ENCODE measurements at regions not wholly inside any gene's neighbourhood (a gene's known extent, or its start where the extent isn't known, plus 50 kb on each side); places are given as distances from the start of the nearest gene placed in this dataset.

DNA sequence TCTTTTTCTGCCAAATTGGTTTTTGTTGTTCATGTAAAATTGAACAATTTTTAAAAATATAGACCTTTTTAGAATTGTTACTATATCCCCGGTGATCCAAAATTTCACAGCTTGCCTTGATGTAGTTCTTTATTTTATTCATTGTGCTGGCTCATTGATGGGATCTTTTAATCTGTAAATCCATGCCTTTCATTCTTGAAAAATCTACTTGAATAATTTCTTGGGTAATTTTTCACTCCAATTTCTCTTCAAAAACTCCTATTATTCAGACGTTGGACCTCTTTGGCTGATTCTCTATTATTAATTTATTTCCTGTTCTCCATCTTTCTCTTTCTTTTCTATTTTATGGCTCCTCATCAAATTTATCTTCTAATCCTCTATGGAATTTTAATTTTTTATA is 476.1 kb upstream of the CITED2 start:
- no peak overlapping the region for H3K27ac ChIP-seq
- H3K9me2 ChIP-seq (ENCODE audit: insufficient read depth): no peaks in the 10 kb centered on the region
- no peaks in the 10 kb centered on the region for H3K27me3 ChIP-seq (ENCODE audit: insufficient read depth, low read depth)
- no peak overlapping the region for H3K4me3 ChIP-seq
- H2AFZ ChIP-seq: no peak overlapping the region
- peaks cover under 1% of the 10 kb centered on the region; the same call in 1 of the 2 replicates for H3K4me1 ChIP-seq (replicated peaks; ENCODE audit: insufficient read depth)
- POLR2A ChIA-PET (ENCODE audit: unreplicated experiment): interaction anchor here (0.7 kb wide), 1 partner anchor 476 kb away, joined by 4 read pairs; the partner anchor contains the start of gene CITED2
- no peaks in the 10 kb centered on the region for H4K20me1 ChIP-seq (ENCODE audit: insufficient read depth)
- no TSS peak for BruUV-seq (replicated peaks)
- no peaks in the 10 kb centered on the region for H3K79me2 ChIP-seq (ENCODE audit: low read depth)
- no peaks in the 10 kb centered on the region; the same call in 1 of the 2 replicates for H3F3A ChIP-seq (ENCODE audit: insufficient read depth, low read depth)
- H3K9me3 ChIP-seq (ENCODE audit: insufficient read depth, low read depth): peaks cover 7% of the 10 kb centered on the region; the same call in 1 of the 2 replicates
- no peak overlapping the region for H3K4me2 ChIP-seq
- no peaks in the 10 kb centered on the region for H3K36me3 ChIP-seq (ENCODE audit: low read depth)
- CTCF ChIA-PET: no interaction called here
- TF ChIP-seq CTCF (conservative IDR thresholded peaks at IDR 0.05) (no peak), EZH2 (IDR thresholded peaks at IDR 0.05; ENCODE audit: low read depth) (no peak)
- no peak for DNase-seq
- intact Hi-C loops (cut with micrococcal nuclease; ENCODE audit: unreplicated experiment): no loop called here

- Histone ChIP-seq H2AFZ (no peak overlapping the region), H4K20me1 (ENCODE audit: insufficient read depth) (no peaks in the 10 kb centered on the region), H3K9me2 (ENCODE audit: insufficient read depth) (no peaks in the 10 kb centered on the region; the same call in 1 of the 2 replicates), H3K36me3 (ENCODE audit: low read depth) (no peaks in the 10 kb centered on the region), H3K27me3 (ENCODE audit: insufficient read depth, low read depth) (no peaks in the 10 kb centered on the region), H3K4me1 (replicated peaks; ENCODE audit: insufficient read depth) (no peaks in the 10 kb centered on the region), H3K27ac (no peak overlapping the region), H3K4me2 (no peak overlapping the region), H3F3A (ENCODE audit: insufficient read depth, low read depth) (no peaks in the 10 kb centered on the region; the same call in 1 of the 2 replicates), H3K79me2 (ENCODE audit: low read depth) (no peaks in the 10 kb centered on the region), H3K9me3 (ENCODE audit: insufficient read depth, low read depth) (0 out of 2 replicates have a peak, but pooled peaks cover 4% of the 10 kb centered on the region), H3K4me3 (no peak overlapping the region)
- intact Hi-C loops (cut with micrococcal nuclease; ENCODE audit: unreplicated experiment): no loop called here
- no peak for DNase-seq
- CTCF ChIA-PET: no interaction called here
- POLR2A ChIA-PET (ENCODE audit: unreplicated experiment): no interaction called here
- TF ChIP-seq EZH2 (IDR thresholded peaks at IDR 0.05; ENCODE audit: low read depth): no peak
- no peak for TF ChIP-seq CTCF (conservative IDR thresholded peaks at IDR 0.05)
- no TSS peak for BruUV-seq (replicated peaks)
Observed at GRCh38 chr6:139847457-139847813, 473.0 kb upstream of the CITED2 start.

- Histone ChIP-seq H3K79me2 (ENCODE audit: low read depth) (no peaks in the 10 kb centered on the region), H3K36me3 (ENCODE audit: low read depth) (no peaks in the 10 kb centered on the region), H3F3A (ENCODE audit: insufficient read depth, low read depth) (no peaks in the 10 kb centered on the region; the same call in 1 of the 2 replicates), H3K9me2 (ENCODE audit: insufficient read depth) (no peaks in the 10 kb centered on the region; the same call in 1 of the 2 replicates), H4K20me1 (ENCODE audit: insufficient read depth) (no peaks in the 10 kb centered on the region), H3K27me3 (ENCODE audit: insufficient read depth, low read depth) (no peaks in the 10 kb centered on the region), H3K4me2 (no peak overlapping the region), H3K27ac (no peak overlapping the region), H2AFZ (peak overlapping the region; percentile 19; the same call in 1 of the 2 replicates), H3K9me3 (ENCODE audit: insufficient read depth, low read depth) (0 out of 2 replicates have a peak, but pooled peaks cover 4% of the 10 kb centered on the region), H3K4me1 (replicated peaks; ENCODE audit: insufficient read depth) (no peaks in the 10 kb centered on the region), H3K4me3 (no peak overlapping the region)
- no peak for TF ChIP-seq CTCF (conservative IDR thresholded peaks at IDR 0.05)
- TF ChIP-seq EZH2 (IDR thresholded peaks at IDR 0.05; ENCODE audit: low read depth): no peak
- ChIA-PET CTCF (no interaction called here), POLR2A (ENCODE audit: unreplicated experiment) (interaction anchor here (0.6 kb wide), 1 partner anchor 237 kb away, joined by 5 read pairs; no protein-coding TSS in a partner anchor)
- no peak for DNase-seq
- BruUV-seq (replicated peaks): no TSS peak
- intact Hi-C loops (cut with micrococcal nuclease; ENCODE audit: unreplicated experiment): no loop called here
Observed at GRCh38 chr6:139846538-139847456, 472.3 kb upstream of the CITED2 start.

All from PC-9 (cell line).